ENCODE measurements at regions not wholly inside any gene's neighbourhood (a gene's known extent, or its start where the extent isn't known, plus 50 kb on each side); places are given as distances from the start of the nearest gene placed in this dataset.

DNA sequence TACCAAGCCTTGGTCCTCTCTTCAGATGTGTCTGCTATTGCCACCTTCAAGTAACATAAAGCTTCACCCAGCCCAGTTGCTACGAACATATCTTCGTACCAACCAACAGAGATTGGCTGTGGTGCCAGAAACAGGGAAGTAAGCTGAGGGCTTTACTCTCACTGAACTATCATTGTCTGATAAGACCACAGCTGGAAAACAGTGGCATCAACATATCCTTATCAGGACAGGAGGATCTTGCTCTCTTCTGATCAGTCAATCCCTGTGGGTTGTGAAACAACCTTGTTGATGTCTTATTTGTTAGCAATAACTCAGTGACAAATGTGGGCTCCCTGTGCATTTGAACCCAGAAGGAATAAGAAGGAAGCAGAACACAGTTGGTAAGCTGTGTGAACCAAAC, 446.3 kb upstream of the MAF start:
- Histone ChIP-seq H3K4me3 (ENCODE audit: low read depth in 2 of 2, low read length in 2 of 2) (no peak overlapping the region), H3K36me3 (ENCODE audit: control insufficient read depth, insufficient read depth, low read length) (no peaks in the 10 kb centered on the region), H3K27me3 (ENCODE audit: control insufficient read depth, insufficient read depth, low read length) (no peaks in the 10 kb centered on the region), H3K27ac (ENCODE audit: low read length) (no peak overlapping the region), H3K9me3 (ENCODE audit: control insufficient read depth, insufficient read depth, low read depth, low read length) (no peaks in the 10 kb centered on the region), H3K4me1 (ENCODE audit: control insufficient read depth, insufficient read depth, low read length) (no peaks in the 10 kb centered on the region)
- in situ Hi-C loops (cut with HindIII; ENCODE audit: low pct_unique_long_range_greater_than_20kb, low sequenced_read_pairs) (no loop called here), intact Hi-C loops (cut with micrococcal nuclease; ENCODE audit: unreplicated experiment) (no loop called here)
- DNase-seq (ENCODE audit: low read depth, low spot score): no peak
- ChIA-PET CTCF (no interaction called here), POLR2A (no interaction called here)
- no peak for ATAC-seq
- no TSS peak for BruUV-seq (replicated peaks)
- no peak for TF ChIP-seq REST (IDR thresholded peaks at IDR 0.05; ENCODE audit: insufficient read depth in 1 of 2, low read depth in 2 of 2, low read length in 1 of 2)
- TF ChIP-seq POLR2AphosphoS5 (IDR thresholded peaks at IDR 0.05; ENCODE audit: low read depth, low read length): no peak
- no peak for TF ChIP-seq SIN3A (IDR thresholded peaks at IDR 0.05; ENCODE audit: borderline replicate concordance, insufficient read depth, low read depth, low read length)
- no peak for TF ChIP-seq CTCF (IDR thresholded peaks at IDR 0.05)
- TF ChIP-seq TCF7L2 (IDR thresholded peaks at IDR 0.05; ENCODE audit: low read depth, low read length): no peak

- H3K9me3 ChIP-seq (ENCODE audit: control insufficient read depth, insufficient read depth, low read depth, low read length): no peaks in the 10 kb centered on the region
- no TSS peak for BruUV-seq (replicated peaks)
- in situ Hi-C loops (cut with HindIII; ENCODE audit: low pct_unique_long_range_greater_than_20kb, low sequenced_read_pairs): no loop called here
- H3K27me3 ChIP-seq (ENCODE audit: control insufficient read depth, insufficient read depth, low read length): no peaks in the 10 kb centered on the region
- POLR2A ChIA-PET: no interaction called here
- no peak overlapping the region for H3K4me3 ChIP-seq (ENCODE audit: low read depth in 2 of 2, low read length in 2 of 2)
- H3K27ac ChIP-seq (ENCODE audit: low read length): no peak overlapping the region
- no peaks in the 10 kb centered on the region for H3K4me1 ChIP-seq (ENCODE audit: control insufficient read depth, insufficient read depth, low read length)
- intact Hi-C loops (cut with micrococcal nuclease; ENCODE audit: unreplicated experiment): no loop called here
- ATAC-seq (no peak), DNase-seq (ENCODE audit: low read depth, low spot score) (no peak)
- TF ChIP-seq CTCF (IDR thresholded peaks at IDR 0.05) (no peak), REST (IDR thresholded peaks at IDR 0.05; ENCODE audit: insufficient read depth in 1 of 2, low read depth in 2 of 2, low read length in 1 of 2) (no peak), SIN3A (IDR thresholded peaks at IDR 0.05; ENCODE audit: borderline replicate concordance, insufficient read depth, low read depth, low read length) (no peak), TCF7L2 (IDR thresholded peaks at IDR 0.05; ENCODE audit: low read depth, low read length) (no peak)
- no peaks in the 10 kb centered on the region for H3K36me3 ChIP-seq (ENCODE audit: control insufficient read depth, insufficient read depth, low read length)
- CTCF ChIA-PET: no interaction called here
Measured at GRCh38 chr16:80046261-80046660, 445.7 kb upstream of the MAF start.
